ENCODE measurements at regions not wholly inside any gene's neighbourhood (a gene's known extent, or its start where the extent isn't known, plus 50 kb on each side); places are given as distances from the start of the nearest gene placed in this dataset.

GRCh38 chr22:48748860-48749554, 1078.7 kb downstream of the BRD1 start:
- no peaks in the 10 kb centered on the region for H3K36me3 ChIP-seq (ENCODE audit: low read depth, low read length)
- ATAC-seq (no peak), DNase-seq (no peak)
- H3K27ac ChIP-seq (ENCODE audit: low read length) = no peak overlapping the region
- TF ChIP-seq EZH2 (IDR thresholded peaks at IDR 0.05; ENCODE audit: low read length, unreplicated experiment) = no peak
- no peak for TF ChIP-seq EZH2phosphoT487 (IDR thresholded peaks at IDR 0.05; ENCODE audit: borderline replicate concordance, low read length)
- no peak for TF ChIP-seq CTCF (conservative IDR thresholded peaks at IDR 0.05; ENCODE audit: low read depth, low read length)
- H3K79me2 ChIP-seq (ENCODE audit: low read length) = no peaks in the 10 kb centered on the region
- H3K4me2 ChIP-seq (ENCODE audit: low read length) = no peak overlapping the region
- intact Hi-C loops (cut with micrococcal nuclease) = no loop called here
- no peaks in the 10 kb centered on the region for H3F3A ChIP-seq (ENCODE audit: low read length, unreplicated experiment)
- H3K9ac ChIP-seq (ENCODE audit: low read length) = no peak overlapping the region
- no peak overlapping the region for H3K4me3 ChIP-seq (ENCODE audit: low read length)
- BruUV-seq (replicated peaks) = no TSS peak
- ChIA-PET CTCF (no interaction called here), POLR2A (ENCODE audit: unreplicated experiment) (no interaction called here)
- no peak overlapping the region for H2AFZ ChIP-seq (ENCODE audit: low read length)
- H4K20me1 ChIP-seq (ENCODE audit: low read length) = no peaks in the 10 kb centered on the region
- no peaks in the 10 kb centered on the region for H3K4me1 ChIP-seq (ENCODE audit: insufficient read depth, low read length)
- H3K9me2 ChIP-seq (replicated peaks; ENCODE audit: low read length) = no peaks in the 10 kb centered on the region
- H3K27me3 ChIP-seq (ENCODE audit: low read length) = no peaks in the 10 kb centered on the region
- no peaks in the 10 kb centered on the region for H3K9me3 ChIP-seq (ENCODE audit: low read length)

GRCh38 chr22:48748113-48748859, 1079.4 kb downstream of the BRD1 start:
- no peaks in the 10 kb centered on the region for H3F3A ChIP-seq (ENCODE audit: low read length, unreplicated experiment)
- ChIA-PET POLR2A (ENCODE audit: unreplicated experiment) (no interaction called here), CTCF (no interaction called here)
- H3K27ac ChIP-seq (ENCODE audit: low read length) = no peak overlapping the region
- no peaks in the 10 kb centered on the region for H3K9me2 ChIP-seq (replicated peaks; ENCODE audit: low read length)
- no peak for ATAC-seq
- no peak overlapping the region for H3K9ac ChIP-seq (ENCODE audit: low read length)
- no peak overlapping the region for H2AFZ ChIP-seq (ENCODE audit: low read length)
- no peaks in the 10 kb centered on the region for H3K36me3 ChIP-seq (ENCODE audit: low read depth, low read length)
- no peaks in the 10 kb centered on the region for H3K27me3 ChIP-seq (ENCODE audit: low read length)
- H3K79me2 ChIP-seq (ENCODE audit: low read length) = no peaks in the 10 kb centered on the region
- intact Hi-C loops (cut with micrococcal nuclease) = no loop called here
- DNase-seq = no peak
- no peak for TF ChIP-seq CTCF (conservative IDR thresholded peaks at IDR 0.05; ENCODE audit: low read depth, low read length)
- no peak for TF ChIP-seq EZH2 (IDR thresholded peaks at IDR 0.05; ENCODE audit: low read length, unreplicated experiment)
- TF ChIP-seq EZH2phosphoT487 (IDR thresholded peaks at IDR 0.05; ENCODE audit: borderline replicate concordance, low read length) = no peak
- H4K20me1 ChIP-seq (ENCODE audit: low read length) = no peaks in the 10 kb centered on the region
- no TSS peak for BruUV-seq (replicated peaks)
- no peak overlapping the region for H3K4me3 ChIP-seq (ENCODE audit: low read length)
- H3K4me2 ChIP-seq (ENCODE audit: low read length) = no peak overlapping the region
- no peaks in the 10 kb centered on the region for H3K9me3 ChIP-seq (ENCODE audit: low read length)
- no peaks in the 10 kb centered on the region for H3K4me1 ChIP-seq (ENCODE audit: insufficient read depth, low read length)

Data from PC-3 (cell line).